MM.1S (cell line): ENCODE measurements at regions not wholly inside any gene's neighbourhood (a gene's known extent, or its start where the extent isn't known, plus 50 kb on each side); places are given as distances from the start of the nearest gene placed in this dataset.

Experiments
- EZH2 ChIP-seq: fragments of 300-600 bp; sonication (generic); optimal IDR thresholded peaks from 2 replicates; pipeline ENCODE3; 2017; ENCODE audit warnings: low read depth, mild to moderate bottlenecking, antibody characterized with exemption, low read length, mixed read lengths
- TF ChIP-seq, protein P1 (sequence below): fragments of 300-600 bp; sonication (generic); IDR thresholded peaks from 2 replicates; pipeline ENCODE4 v1.5.1; 2016; ENCODE audit warnings: antibody characterized with exemption, low read length, mixed read lengths

DNA sequence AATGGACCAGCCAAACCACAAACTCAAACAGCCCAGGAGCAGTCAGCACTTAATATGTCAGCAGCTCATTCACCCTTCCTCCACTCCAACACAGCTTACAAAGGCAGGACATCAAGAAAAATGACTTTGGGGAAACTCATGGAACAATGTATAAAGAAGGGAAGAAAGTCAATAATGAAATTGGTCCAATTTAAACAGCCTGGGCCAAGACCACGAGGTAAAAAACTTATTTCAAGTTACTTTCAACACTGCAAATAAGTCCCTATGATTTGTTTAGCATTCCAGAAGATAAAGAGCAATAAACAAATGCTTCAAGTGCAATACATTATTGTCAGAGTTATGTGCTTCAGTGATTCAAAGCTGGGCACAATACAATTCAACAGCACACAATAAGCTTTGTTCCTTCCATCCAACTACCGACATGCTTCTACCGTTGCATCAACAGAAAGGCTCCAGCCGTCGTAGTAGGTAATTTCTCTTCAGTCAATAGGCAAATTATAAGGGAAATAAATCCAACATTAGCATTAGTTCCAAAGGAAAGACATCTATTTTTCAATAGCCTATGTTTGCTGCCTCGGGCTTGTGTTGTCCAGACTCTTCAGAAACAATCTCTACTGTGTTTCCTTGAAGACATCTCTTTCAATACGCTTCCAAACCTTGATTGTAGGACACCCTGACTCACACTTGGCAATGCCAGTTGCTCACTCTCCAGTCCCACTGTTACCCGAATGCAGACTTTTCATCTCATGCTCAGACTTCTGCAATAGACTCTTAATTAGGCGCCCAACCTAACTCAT lies 225.7 kb downstream of the NUAK1 start:
- no peak for TF ChIP-seq EZH2
- TF ChIP-seq, protein P1, sequence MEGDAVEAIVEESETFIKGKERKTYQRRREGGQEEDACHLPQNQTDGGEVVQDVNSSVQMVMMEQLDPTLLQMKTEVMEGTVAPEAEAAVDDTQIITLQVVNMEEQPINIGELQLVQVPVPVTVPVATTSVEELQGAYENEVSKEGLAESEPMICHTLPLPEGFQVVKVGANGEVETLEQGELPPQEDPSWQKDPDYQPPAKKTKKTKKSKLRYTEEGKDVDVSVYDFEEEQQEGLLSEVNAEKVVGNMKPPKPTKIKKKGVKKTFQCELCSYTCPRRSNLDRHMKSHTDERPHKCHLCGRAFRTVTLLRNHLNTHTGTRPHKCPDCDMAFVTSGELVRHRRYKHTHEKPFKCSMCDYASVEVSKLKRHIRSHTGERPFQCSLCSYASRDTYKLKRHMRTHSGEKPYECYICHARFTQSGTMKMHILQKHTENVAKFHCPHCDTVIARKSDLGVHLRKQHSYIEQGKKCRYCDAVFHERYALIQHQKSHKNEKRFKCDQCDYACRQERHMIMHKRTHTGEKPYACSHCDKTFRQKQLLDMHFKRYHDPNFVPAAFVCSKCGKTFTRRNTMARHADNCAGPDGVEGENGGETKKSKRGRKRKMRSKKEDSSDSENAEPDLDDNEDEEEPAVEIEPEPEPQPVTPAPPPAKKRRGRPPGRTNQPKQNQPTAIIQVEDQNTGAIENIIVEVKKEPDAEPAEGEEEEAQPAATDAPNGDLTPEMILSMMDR: no peak
